ENCODE measurements at regions not wholly inside any gene's neighbourhood (a gene's known extent, or its start where the extent isn't known, plus 50 kb on each side); places are given as distances from the start of the nearest gene placed in this dataset.

GRCh38 chr10:14447094-14447839, 116.5 kb upstream of the FRMD4A start:
- intact Hi-C loops (cut with micrococcal nuclease), result no loop called here
- no peaks in the 10 kb centered on the region for H3K36me3 Mint-ChIP-seq (ENCODE audit: low read depth)
- peaks cover 8% of the 10 kb centered on the region for H3K27me3 Mint-ChIP-seq (ENCODE audit: low read depth)
- no peaks in the 10 kb centered on the region for H3K9me3 Mint-ChIP-seq
- H3K4me3 Mint-ChIP-seq (ENCODE audit: low read depth), result no peak overlapping the region
- H3K4me1 Mint-ChIP-seq (ENCODE audit: low read depth), result no peaks in the 10 kb centered on the region
- DNase-seq (ENCODE audit: low spot score), result no peak
- no peak overlapping the region for H3K27ac Mint-ChIP-seq

- H3K4me1 Mint-ChIP-seq (ENCODE audit: low read depth), result no peaks in the 10 kb centered on the region
- no peaks in the 10 kb centered on the region for H3K36me3 Mint-ChIP-seq (ENCODE audit: low read depth)
- intact Hi-C loops (cut with micrococcal nuclease), result no loop called here
- H3K27ac Mint-ChIP-seq, result no peak overlapping the region
- H3K9me3 Mint-ChIP-seq, result no peaks in the 10 kb centered on the region
- no peak overlapping the region for H3K4me3 Mint-ChIP-seq (ENCODE audit: low read depth)
- peaks cover 8% of the 10 kb centered on the region for H3K27me3 Mint-ChIP-seq (ENCODE audit: low read depth)
- DNase-seq (ENCODE audit: low spot score), result no peak
Observed at GRCh38 chr10:14439451-14440259, 108.9 kb upstream of the FRMD4A start.

- H3K27ac Mint-ChIP-seq, result no peak overlapping the region
- intact Hi-C loops (cut with micrococcal nuclease), result no loop called here
- H3K4me3 Mint-ChIP-seq (ENCODE audit: low read depth), result no peak overlapping the region
- H3K9me3 Mint-ChIP-seq, result no peaks in the 10 kb centered on the region
- no peak for DNase-seq (ENCODE audit: low spot score)
- peaks cover 6% of the 10 kb centered on the region for H3K27me3 Mint-ChIP-seq (ENCODE audit: low read depth)
- no peaks in the 10 kb centered on the region for H3K4me1 Mint-ChIP-seq (ENCODE audit: low read depth)
- no peaks in the 10 kb centered on the region for H3K36me3 Mint-ChIP-seq (ENCODE audit: low read depth)
Observed at GRCh38 chr10:14438576-14438975, 107.9 kb upstream of the FRMD4A start.

DNA sequence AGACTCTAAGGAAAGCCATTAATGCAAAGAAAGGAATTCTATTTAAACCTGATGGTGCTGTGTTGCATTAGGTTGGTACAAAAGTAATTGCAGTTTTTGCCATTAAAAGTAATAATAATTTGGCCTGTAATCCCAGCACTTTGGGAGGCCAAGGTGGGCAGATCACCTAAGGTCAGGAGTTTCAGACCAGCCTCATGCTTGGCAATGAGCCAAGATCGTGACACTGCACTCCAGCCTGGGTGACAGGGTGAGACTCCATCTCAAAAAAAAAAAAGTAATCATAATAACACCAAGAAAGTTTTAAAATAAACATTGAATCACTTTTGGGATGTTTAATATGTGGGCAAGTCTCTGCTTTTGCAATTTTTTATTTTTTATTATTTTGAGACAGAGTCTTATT, 107.3 kb upstream of the FRMD4A start:
- no peaks in the 10 kb centered on the region for H3K9me3 Mint-ChIP-seq
- H3K4me3 Mint-ChIP-seq (ENCODE audit: low read depth), result no peak overlapping the region
- DNase-seq (ENCODE audit: low spot score), result no peak
- no peaks in the 10 kb centered on the region for H3K36me3 Mint-ChIP-seq (ENCODE audit: low read depth)
- peaks cover 6% of the 10 kb centered on the region for H3K27me3 Mint-ChIP-seq (ENCODE audit: low read depth)
- H3K27ac Mint-ChIP-seq, result no peak overlapping the region
- intact Hi-C loops (cut with micrococcal nuclease), result no loop called here
- H3K4me1 Mint-ChIP-seq (ENCODE audit: low read depth), result no peaks in the 10 kb centered on the region

- Mint-ChIP-seq H3K4me1 (ENCODE audit: low read depth) (no peaks in the 10 kb centered on the region), H3K27me3 (ENCODE audit: low read depth) (peaks cover 6% of the 10 kb centered on the region), H3K4me3 (ENCODE audit: low read depth) (no peak overlapping the region), H3K9me3 (no peaks in the 10 kb centered on the region), H3K27ac (no peak overlapping the region), H3K36me3 (ENCODE audit: low read depth) (no peaks in the 10 kb centered on the region)
- DNase-seq (ENCODE audit: low spot score), result no peak
- intact Hi-C loops (cut with micrococcal nuclease), result no loop called here
Observed at GRCh38 chr10:14435976-14436632, 105.4 kb upstream of the FRMD4A start.

GRCh38 chr10:14433147-14433546, 102.4 kb upstream of the FRMD4A start:
- Mint-ChIP-seq H3K4me3 (ENCODE audit: low read depth) (no peak overlapping the region), H3K36me3 (ENCODE audit: low read depth) (no peaks in the 10 kb centered on the region), H3K27ac (no peak overlapping the region), H3K4me1 (ENCODE audit: low read depth) (no peaks in the 10 kb centered on the region), H3K9me3 (no peaks in the 10 kb centered on the region), H3K27me3 (ENCODE audit: low read depth) (peaks cover 11% of the 10 kb centered on the region)
- no peak for DNase-seq (ENCODE audit: low spot score)
- intact Hi-C loops (cut with micrococcal nuclease), result no loop called here

- no peaks in the 10 kb centered on the region for H3K9me3 Mint-ChIP-seq
- H3K27ac Mint-ChIP-seq, result no peak overlapping the region
- H3K27me3 Mint-ChIP-seq (ENCODE audit: low read depth), result peaks cover 20% of the 10 kb centered on the region
- H3K4me1 Mint-ChIP-seq (ENCODE audit: low read depth), result no peaks in the 10 kb centered on the region
- no peaks in the 10 kb centered on the region for H3K36me3 Mint-ChIP-seq (ENCODE audit: low read depth)
- no peak overlapping the region for H3K4me3 Mint-ChIP-seq (ENCODE audit: low read depth)
- DNase-seq (ENCODE audit: low spot score), result no peak
- intact Hi-C loops (cut with micrococcal nuclease), result no loop called here
Observed at GRCh38 chr10:14431868-14432267, 101.1 kb upstream of the FRMD4A start.

GRCh38 chr10:14429043-14429700, 98.4 kb upstream of the FRMD4A start:
- no peak overlapping the region for H3K4me3 Mint-ChIP-seq (ENCODE audit: low read depth)
- no peak for DNase-seq (ENCODE audit: low spot score)
- intact Hi-C loops (cut with micrococcal nuclease), result no loop called here
- no peaks in the 10 kb centered on the region for H3K9me3 Mint-ChIP-seq
- no peaks in the 10 kb centered on the region for H3K36me3 Mint-ChIP-seq (ENCODE audit: low read depth)
- no peaks in the 10 kb centered on the region for H3K4me1 Mint-ChIP-seq (ENCODE audit: low read depth)
- H3K27ac Mint-ChIP-seq, result no peak overlapping the region
- peaks cover 15% of the 10 kb centered on the region for H3K27me3 Mint-ChIP-seq (ENCODE audit: low read depth)

DNA sequence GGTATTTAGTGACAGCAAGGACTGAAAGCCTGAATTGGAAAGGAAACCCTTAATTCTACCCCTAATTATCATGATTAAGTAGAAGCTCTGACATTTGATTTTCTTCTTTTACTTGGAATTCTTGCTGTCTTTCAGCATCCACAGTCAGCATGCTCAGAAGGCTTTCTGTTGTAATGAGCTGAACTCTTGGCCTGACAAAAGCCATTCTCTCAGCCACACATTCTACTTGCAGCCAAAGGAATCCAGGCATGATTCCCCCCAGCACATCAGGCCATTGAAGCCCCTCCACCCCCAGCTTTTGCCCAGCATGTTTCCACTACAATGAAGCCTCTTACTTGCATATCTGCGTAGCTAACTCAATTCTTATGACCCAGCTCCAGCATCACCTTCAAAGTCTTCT, 94.3 kb upstream of the FRMD4A start:
- DNase-seq (ENCODE audit: low spot score), result no peak
- Mint-ChIP-seq H3K4me1 (ENCODE audit: low read depth) (no peaks in the 10 kb centered on the region), H3K27me3 (ENCODE audit: low read depth) (peaks cover 22% of the 10 kb centered on the region), H3K36me3 (ENCODE audit: low read depth) (no peaks in the 10 kb centered on the region), H3K9me3 (no peaks in the 10 kb centered on the region), H3K27ac (no peak overlapping the region), H3K4me3 (ENCODE audit: low read depth) (no peak overlapping the region)
- intact Hi-C loops (cut with micrococcal nuclease), result no loop called here

GRCh38 chr10:14423111-14423744, 92.5 kb upstream of the FRMD4A start:
- Mint-ChIP-seq H3K4me3 (ENCODE audit: low read depth) (no peak overlapping the region), H3K27ac (no peak overlapping the region), H3K36me3 (ENCODE audit: low read depth) (no peaks in the 10 kb centered on the region), H3K9me3 (no peaks in the 10 kb centered on the region), H3K4me1 (ENCODE audit: low read depth) (no peaks in the 10 kb centered on the region), H3K27me3 (ENCODE audit: low read depth) (peaks cover 19% of the 10 kb centered on the region)
- intact Hi-C loops (cut with micrococcal nuclease), result no loop called here
- DNase-seq (ENCODE audit: low spot score), result no peak

GRCh38 chr10:14422431-14422830, 91.7 kb upstream of the FRMD4A start:
- Mint-ChIP-seq H3K9me3 (no peaks in the 10 kb centered on the region), H3K36me3 (ENCODE audit: low read depth) (no peaks in the 10 kb centered on the region), H3K4me3 (ENCODE audit: low read depth) (no peak overlapping the region), H3K27ac (no peak overlapping the region), H3K4me1 (ENCODE audit: low read depth) (no peaks in the 10 kb centered on the region), H3K27me3 (ENCODE audit: low read depth) (peaks cover 14% of the 10 kb centered on the region)
- DNase-seq (ENCODE audit: low spot score), result no peak
- intact Hi-C loops (cut with micrococcal nuclease), result no loop called here

- H3K4me1 Mint-ChIP-seq (ENCODE audit: low read depth), result no peaks in the 10 kb centered on the region
- intact Hi-C loops (cut with micrococcal nuclease), result no loop called here
- H3K4me3 Mint-ChIP-seq (ENCODE audit: low read depth), result no peak overlapping the region
- no peak overlapping the region for H3K27ac Mint-ChIP-seq
- DNase-seq (ENCODE audit: low spot score), result no peak
- no peaks in the 10 kb centered on the region for H3K9me3 Mint-ChIP-seq
- peaks cover 11% of the 10 kb centered on the region for H3K27me3 Mint-ChIP-seq (ENCODE audit: low read depth)
- H3K36me3 Mint-ChIP-seq (ENCODE audit: low read depth), result no peaks in the 10 kb centered on the region
Observed at GRCh38 chr10:14421941-14422340, 91.2 kb upstream of the FRMD4A start.

Data from activated T-helper 2 cell treated with anti-CD3 and anti-CD28 coated beads, Interferon-gamma antibody, Interleukin-2, Interleukin-4, amounts not matched to agents 10 μg/mL and 5 μg/mL and 100 μg/mL, durations not matched to agents 14 hours and 24 hours and 36 hours (primary cell).